ENCODE measurements at regions not wholly inside any gene's neighbourhood (a gene's known extent, or its start where the extent isn't known, plus 50 kb on each side); places are given as distances from the start of the nearest gene placed in this dataset.

DNA sequence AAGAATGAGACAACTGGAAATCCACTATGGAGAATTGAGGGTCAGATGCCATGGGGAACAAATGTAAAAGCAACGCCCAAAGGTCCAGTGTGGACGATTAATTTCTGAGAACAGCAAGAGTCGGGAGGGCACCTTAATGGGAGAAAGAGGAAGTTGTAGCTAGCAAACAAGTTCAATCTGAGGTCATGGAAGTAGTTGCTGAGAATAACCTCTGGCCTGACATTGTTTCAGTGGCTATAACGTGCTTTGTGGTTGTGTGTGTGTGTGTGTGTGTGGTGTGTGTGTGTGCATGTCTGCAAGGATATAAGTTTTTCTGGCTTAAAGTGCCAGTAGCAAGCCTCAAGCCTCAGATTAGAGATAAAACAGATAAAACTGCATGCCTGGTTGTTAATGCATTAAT, 1630.1 kb upstream of the TENM4 start (continued):
- TF ChIP-seq NR2C2 (IDR thresholded peaks at IDR 0.05; ENCODE audit: borderline replicate concordance, control insufficient read depth, insufficient read length, low read depth): no peak
- TF ChIP-seq MTA3 (IDR thresholded peaks at IDR 0.05; ENCODE audit: borderline replicate concordance, low read length): no peak
- TF ChIP-seq HDAC2 (IDR thresholded peaks at IDR 0.05): no peak
- TF ChIP-seq SREBF1 (IDR thresholded peaks at IDR 0.05; ENCODE audit: low read length): no peak
- TF ChIP-seq SIN3A (IDR thresholded peaks at IDR 0.05; ENCODE audit: low read depth, low read length): no peak
- TF ChIP-seq KLF5 (IDR thresholded peaks at IDR 0.05; ENCODE audit: partially characterized antibody): no peak
- TF ChIP-seq NRF1 (conservative IDR thresholded peaks at IDR 0.05; ENCODE audit: low read depth, low read length): no peak
- TF ChIP-seq SMC3 (IDR thresholded peaks at IDR 0.05; ENCODE audit: borderline replicate concordance, low read length): no peak
- 0 out of 2 replicates have a peak, but pooled peaks have one; percentile 32 for TF ChIP-seq CREB1 (IDR thresholded peaks at IDR 0.05; ENCODE audit: low read depth)
- TF ChIP-seq, protein P1, sequence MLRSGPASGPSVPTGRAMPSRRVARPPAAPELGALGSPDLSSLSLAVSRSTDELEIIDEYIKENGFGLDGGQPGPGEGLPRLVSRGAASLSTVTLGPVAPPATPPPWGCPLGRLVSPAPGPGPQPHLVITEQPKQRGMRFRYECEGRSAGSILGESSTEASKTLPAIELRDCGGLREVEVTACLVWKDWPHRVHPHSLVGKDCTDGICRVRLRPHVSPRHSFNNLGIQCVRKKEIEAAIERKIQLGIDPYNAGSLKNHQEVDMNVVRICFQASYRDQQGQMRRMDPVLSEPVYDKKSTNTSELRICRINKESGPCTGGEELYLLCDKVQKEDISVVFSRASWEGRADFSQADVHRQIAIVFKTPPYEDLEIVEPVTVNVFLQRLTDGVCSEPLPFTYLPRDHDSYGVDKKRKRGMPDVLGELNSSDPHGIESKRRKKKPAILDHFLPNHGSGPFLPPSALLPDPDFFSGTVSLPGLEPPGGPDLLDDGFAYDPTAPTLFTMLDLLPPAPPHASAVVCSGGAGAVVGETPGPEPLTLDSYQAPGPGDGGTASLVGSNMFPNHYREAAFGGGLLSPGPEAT (IDR thresholded peaks at IDR 0.05; ENCODE audit: low read depth): no peak
- no peak for TF ChIP-seq SMAD1 (IDR thresholded peaks at IDR 0.05; ENCODE audit: low read depth, partially characterized antibody)
- no peak for TF ChIP-seq RAD21 (IDR thresholded peaks at IDR 0.05; ENCODE audit: insufficient read depth, low read depth, low read length)
- TF ChIP-seq BRCA1 (IDR thresholded peaks at IDR 0.05; ENCODE audit: low read depth, low read length): no peak
- no peak for TF ChIP-seq BACH1 (IDR thresholded peaks at IDR 0.05; ENCODE audit: borderline replicate concordance)
- peak; percentile 58 for TF ChIP-seq IKZF1 (conservative IDR thresholded peaks at IDR 0.05)
- TF ChIP-seq TARDBP (IDR thresholded peaks at IDR 0.05; ENCODE audit: borderline replicate concordance): no peak
- TF ChIP-seq CBX3 (IDR thresholded peaks at IDR 0.05; ENCODE audit: borderline replicate concordance, low read depth): no peak
- TF ChIP-seq MEF2B (IDR thresholded peaks at IDR 0.05; ENCODE audit: partially characterized antibody, poor library complexity, severe bottlenecking): peak; percentile 46
- TF ChIP-seq EGR1 (IDR thresholded peaks at IDR 0.05; ENCODE audit: borderline replicate concordance in 1 of 2, low read depth in 2 of 2, low read length in 2 of 2): no peak
- peak; percentile 43; the same call in 1 of the 2 replicates for TF ChIP-seq IRF4 (IDR thresholded peaks at IDR 0.05; ENCODE audit: low read depth, low read length)
- no peak for TF ChIP-seq ESRRA (IDR thresholded peaks at IDR 0.05; ENCODE audit: low read length)
- no peak for TF ChIP-seq STAT3 (IDR thresholded peaks at IDR 0.05; ENCODE audit: low read depth, low read length)
- TF ChIP-seq, protein P2, sequence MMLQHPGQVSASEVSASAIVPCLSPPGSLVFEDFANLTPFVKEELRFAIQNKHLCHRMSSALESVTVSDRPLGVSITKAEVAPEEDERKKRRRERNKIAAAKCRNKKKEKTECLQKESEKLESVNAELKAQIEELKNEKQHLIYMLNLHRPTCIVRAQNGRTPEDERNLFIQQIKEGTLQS (IDR thresholded peaks at IDR 0.05; ENCODE audit: borderline replicate concordance, extremely low read depth, low read depth, low read length): no peak
- TF ChIP-seq, protein P3, sequence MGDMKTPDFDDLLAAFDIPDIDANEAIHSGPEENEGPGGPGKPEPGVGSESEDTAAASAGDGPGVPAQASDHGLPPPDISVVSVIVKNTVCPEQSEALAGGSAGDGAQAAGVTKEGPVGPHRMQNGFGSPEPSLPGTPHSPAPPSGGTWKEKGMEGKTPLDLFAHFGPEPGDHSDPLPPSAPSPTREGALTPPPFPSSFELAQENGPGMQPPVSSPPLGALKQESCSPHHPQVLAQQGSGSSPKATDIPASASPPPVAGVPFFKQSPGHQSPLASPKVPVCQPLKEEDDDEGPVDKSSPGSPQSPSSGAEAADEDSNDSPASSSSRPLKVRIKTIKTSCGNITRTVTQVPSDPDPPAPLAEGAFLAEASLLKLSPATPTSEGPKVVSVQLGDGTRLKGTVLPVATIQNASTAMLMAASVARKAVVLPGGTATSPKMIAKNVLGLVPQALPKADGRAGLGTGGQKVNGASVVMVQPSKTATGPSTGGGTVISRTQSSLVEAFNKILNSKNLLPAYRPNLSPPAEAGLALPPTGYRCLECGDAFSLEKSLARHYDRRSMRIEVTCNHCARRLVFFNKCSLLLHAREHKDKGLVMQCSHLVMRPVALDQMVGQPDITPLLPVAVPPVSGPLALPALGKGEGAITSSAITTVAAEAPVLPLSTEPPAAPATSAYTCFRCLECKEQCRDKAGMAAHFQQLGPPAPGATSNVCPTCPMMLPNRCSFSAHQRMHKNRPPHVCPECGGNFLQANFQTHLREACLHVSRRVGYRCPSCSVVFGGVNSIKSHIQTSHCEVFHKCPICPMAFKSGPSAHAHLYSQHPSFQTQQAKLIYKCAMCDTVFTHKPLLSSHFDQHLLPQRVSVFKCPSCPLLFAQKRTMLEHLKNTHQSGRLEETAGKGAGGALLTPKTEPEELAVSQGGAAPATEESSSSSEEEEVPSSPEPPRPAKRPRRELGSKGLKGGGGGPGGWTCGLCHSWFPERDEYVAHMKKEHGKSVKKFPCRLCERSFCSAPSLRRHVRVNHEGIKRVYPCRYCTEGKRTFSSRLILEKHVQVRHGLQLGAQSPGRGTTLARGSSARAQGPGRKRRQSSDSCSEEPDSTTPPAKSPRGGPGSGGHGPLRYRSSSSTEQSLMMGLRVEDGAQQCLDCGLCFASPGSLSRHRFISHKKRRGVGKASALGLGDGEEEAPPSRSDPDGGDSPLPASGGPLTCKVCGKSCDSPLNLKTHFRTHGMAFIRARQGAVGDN (IDR thresholded peaks at IDR 0.05): no peak
- TF ChIP-seq, protein P4, sequence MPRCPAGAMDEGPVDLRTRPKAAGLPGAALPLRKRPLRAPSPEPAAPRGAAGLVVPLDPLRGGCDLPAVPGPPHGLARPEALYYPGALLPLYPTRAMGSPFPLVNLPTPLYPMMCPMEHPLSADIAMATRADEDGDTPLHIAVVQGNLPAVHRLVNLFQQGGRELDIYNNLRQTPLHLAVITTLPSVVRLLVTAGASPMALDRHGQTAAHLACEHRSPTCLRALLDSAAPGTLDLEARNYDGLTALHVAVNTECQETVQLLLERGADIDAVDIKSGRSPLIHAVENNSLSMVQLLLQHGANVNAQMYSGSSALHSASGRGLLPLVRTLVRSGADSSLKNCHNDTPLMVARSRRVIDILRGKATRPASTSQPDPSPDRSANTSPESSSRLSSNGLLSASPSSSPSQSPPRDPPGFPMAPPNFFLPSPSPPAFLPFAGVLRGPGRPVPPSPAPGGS (IDR thresholded peaks at IDR 0.05; ENCODE audit: borderline replicate concordance, insufficient read depth, low read depth, low read length, poor library complexity, severe bottlenecking): no peak
- no peak for TF ChIP-seq POLR2A (IDR thresholded peaks at IDR 0.05; ENCODE audit: low read depth, low read length)
- no peak for TF ChIP-seq JUND (IDR thresholded peaks at IDR 0.05; ENCODE audit: low read depth, low read length)
